ENCODE measurements at regions not wholly inside any gene's neighbourhood (a gene's known extent, or its start where the extent isn't known, plus 50 kb on each side); places are given as distances from the start of the nearest gene placed in this dataset.

DNA sequence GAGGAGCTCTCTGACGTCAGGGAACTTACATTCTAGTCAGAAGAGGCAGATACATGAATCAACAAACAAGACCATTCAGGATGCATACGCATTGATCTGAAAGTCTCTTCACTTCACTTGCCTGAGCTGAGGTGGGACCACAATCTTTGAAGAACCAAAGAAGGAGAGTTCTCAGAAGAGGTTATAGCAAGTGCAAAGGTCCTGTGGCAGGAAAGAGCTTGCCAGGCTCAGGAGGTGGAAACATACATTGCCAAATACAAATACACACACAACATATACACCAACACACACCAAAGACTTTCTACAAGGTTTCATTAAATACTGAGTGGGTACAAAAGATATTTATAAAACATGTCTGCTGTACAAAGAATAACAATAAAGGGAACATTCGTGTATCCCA is 86.8 kb upstream of the GJB5 start:
- ChIA-PET CTCF (interaction anchor here (1.0 kb wide), 1 partner anchor 16 kb away, joined by 3 read pairs; no protein-coding TSS in a partner anchor), POLR2A (no interaction called here)
- Mint-ChIP-seq H3K4me3 (no peak overlapping the region), H3K27me3 (peaks cover 17% of the 10 kb centered on the region), H3K36me3 (ENCODE audit: low read depth) (no peaks in the 10 kb centered on the region), H3K9me3 (no peaks in the 10 kb centered on the region), H3K27ac (no peak overlapping the region), H3K4me1 (no peaks in the 10 kb centered on the region)
- DNase-seq = no peak

DNA sequence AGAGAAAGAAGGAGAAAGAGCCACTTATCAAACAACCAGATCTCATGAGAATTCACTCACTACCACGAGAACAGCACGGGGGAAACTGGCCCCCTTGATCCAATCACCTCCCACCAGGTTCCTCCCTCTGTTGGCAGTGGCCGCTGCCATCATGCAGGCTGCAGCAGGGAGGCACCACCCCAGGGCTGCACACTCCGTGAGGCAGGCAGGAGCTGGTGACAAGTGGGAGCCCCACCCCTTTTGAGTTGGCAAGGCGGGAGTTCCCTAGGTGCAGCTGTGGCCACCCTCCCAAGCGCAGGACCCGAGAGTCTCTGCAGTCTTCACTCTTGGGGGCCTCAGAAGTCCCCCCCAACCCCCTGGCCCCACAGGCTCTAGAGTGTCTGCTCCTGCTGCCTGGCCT is 83.9 kb upstream of the GJB5 start:
- Mint-ChIP-seq H3K27me3 (peaks cover 19% of the 10 kb centered on the region), H3K9me3 (no peaks in the 10 kb centered on the region), H3K4me3 (no peak overlapping the region), H3K4me1 (no peaks in the 10 kb centered on the region), H3K27ac (no peak overlapping the region), H3K36me3 (ENCODE audit: low read depth) (no peaks in the 10 kb centered on the region)
- POLR2A ChIA-PET = no interaction called here
- no peak for DNase-seq
- CTCF ChIA-PET = no interaction called here

DNA sequence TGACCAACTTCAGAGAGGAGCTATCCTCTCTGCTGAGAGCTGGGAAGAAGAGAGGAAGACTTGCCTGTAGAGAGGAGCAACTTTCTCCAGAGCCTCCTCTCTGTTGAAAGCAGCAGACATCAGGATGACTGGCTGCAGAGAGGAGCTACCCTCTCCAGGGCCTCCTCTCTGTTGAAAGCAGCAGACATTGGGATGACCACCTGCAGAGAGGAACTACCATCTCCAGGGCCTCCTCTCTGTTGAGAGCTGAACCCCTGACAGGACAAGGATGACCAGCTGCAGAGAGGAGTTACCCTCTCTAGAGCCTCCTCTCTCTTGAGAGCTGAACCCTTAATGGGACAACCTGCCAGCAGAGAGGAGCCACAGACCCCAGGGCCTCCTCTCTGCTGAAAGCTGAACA is 83.0 kb upstream of the GJB5 start:
- CTCF ChIA-PET = no interaction called here
- Mint-ChIP-seq H3K4me1 (no peaks in the 10 kb centered on the region), H3K27ac (no peak overlapping the region), H3K27me3 (peaks cover 22% of the 10 kb centered on the region), H3K4me3 (no peak overlapping the region), H3K36me3 (ENCODE audit: low read depth) (no peaks in the 10 kb centered on the region), H3K9me3 (no peaks in the 10 kb centered on the region)
- POLR2A ChIA-PET = no interaction called here
- DNase-seq = no peak

DNA sequence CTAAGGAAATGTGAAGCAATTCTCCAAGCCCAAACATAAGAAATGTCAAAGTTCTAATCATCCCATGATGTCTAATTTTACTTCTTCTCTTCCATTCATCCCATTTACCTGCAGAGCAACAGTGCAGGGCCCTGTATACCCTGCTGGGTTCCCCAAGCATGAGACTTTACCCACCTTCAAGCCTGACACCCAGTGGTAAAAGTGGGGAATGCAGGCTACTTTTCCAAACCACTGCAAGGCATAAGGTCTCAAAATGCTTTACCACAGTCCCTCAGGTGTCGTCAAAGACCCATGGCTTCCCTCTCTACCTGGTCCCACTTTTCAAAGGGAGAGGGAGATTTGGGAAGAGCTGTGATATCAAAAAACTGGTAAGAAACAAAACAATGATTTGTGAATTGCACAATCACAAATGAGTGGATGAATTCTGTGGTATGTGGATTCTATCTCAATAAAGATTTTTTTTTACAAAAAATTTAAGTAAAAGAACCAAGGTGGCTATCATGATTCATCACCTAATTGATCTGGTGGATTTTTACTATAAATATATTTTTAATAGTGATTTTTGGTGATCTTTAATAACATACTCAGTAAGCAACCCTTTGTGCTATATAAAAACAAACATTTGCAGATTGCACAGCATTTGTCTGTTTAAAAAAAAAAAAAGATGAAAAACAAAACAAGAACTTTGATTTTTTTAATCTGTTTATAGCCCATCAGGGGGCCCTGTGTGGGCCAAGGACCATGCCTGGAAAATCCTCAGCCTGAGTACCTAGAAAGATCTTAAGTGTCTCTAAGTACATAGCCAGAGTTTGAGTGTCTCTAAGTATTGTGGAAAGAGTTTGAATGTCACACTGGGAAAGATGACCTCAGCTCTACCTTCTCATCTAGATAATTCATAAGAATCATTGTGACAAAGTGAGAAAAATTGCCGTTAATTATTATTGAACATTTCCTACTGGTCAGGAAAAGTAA is 73.1 kb upstream of the GJB5 start:
- peak; percentile 54 for DNase-seq
- no peak overlapping the region for H3K27ac Mint-ChIP-seq
- H3K9me3 Mint-ChIP-seq = no peaks in the 10 kb centered on the region
- peaks cover 11% of the 10 kb centered on the region for H3K4me1 Mint-ChIP-seq
- H3K4me3 Mint-ChIP-seq = no peak overlapping the region
- H3K36me3 Mint-ChIP-seq (ENCODE audit: low read depth) = no peaks in the 10 kb centered on the region
- CTCF ChIA-PET = no interaction called here
- POLR2A ChIA-PET = no interaction called here
- H3K27me3 Mint-ChIP-seq = peaks cover 21% of the 10 kb centered on the region

DNA sequence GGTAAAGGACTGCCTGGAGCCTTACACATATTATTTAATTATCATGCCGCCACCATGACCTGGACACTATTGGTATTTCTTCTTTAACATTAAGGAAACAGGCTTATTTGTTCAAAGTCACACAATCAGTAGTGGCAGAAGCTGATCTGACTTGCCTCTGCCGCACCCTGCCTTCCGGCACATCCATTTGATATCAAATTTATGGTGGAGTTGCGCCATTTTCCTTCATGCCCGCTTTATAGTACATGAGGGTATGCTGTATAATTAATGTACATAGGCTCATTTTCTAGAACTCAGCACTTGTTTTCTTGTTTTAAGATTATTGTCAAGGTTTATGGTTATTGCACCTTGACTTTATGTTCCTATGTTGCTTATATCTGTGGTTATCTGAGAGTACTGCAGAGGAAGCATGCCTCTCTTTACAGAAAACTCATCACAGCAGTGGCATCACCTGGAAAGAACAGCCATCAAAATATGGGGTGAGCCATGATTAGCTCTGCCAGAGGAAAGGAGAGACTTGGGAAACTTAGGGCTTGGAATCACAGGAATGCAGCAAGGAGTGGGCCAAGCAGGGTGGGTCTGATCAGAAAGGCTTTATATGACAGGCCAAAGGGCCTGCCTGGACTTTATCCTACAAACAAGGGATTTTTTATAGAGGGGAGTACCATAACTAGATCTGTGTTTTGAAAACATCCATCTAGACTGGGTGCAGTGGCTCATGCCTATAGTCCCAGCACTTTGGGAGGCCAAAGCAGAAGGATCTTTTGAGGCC is 72.2 kb upstream of the GJB5 start:
- CTCF ChIA-PET = interaction anchor here (1.4 to 1.5 kb wide), 2 partner anchors 62 to 223 kb away, joined by 3 read pairs; no protein-coding TSS in a partner anchor
- no peak overlapping the region for H3K27ac Mint-ChIP-seq

DNA sequence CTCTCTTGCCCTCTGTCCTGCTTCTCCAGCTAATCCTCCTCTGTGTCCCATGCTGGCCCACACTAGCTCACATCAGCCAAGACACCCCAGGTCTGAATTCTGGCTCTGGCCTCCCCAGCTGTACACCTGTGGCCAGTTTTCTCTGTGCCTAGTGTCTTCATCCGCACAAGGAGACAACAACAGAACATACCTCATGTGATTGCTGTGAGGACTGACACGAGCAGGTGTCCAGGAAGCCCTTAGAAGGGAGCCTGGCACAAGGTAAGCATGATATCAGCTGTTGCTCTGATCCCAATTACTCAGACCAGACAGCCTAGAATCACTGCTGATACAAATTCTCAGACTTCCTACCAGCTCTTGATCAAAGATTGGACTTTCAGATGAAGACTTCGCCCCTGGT is 71.2 kb upstream of the GJB5 start:
- peaks cover 18% of the 10 kb centered on the region for H3K27me3 Mint-ChIP-seq
- ChIA-PET CTCF (interaction anchor here (1.4 to 1.6 kb wide), 3 partner anchors 15 to 224 kb away, joined by 3 read pairs; no protein-coding TSS in a partner anchor), POLR2A (no interaction called here)
- no peaks in the 10 kb centered on the region for H3K9me3 Mint-ChIP-seq
- no peak overlapping the region for H3K27ac Mint-ChIP-seq
- H3K4me3 Mint-ChIP-seq = no peak overlapping the region
- DNase-seq = no peak
- H3K4me1 Mint-ChIP-seq = peaks cover 11% of the 10 kb centered on the region
- H3K36me3 Mint-ChIP-seq (ENCODE audit: low read depth) = no peaks in the 10 kb centered on the region

More for the DNA sequence above, 72.2 kb upstream of the GJB5 start:
- Mint-ChIP-seq H3K36me3 (ENCODE audit: low read depth) (no peaks in the 10 kb centered on the region), H3K4me3 (no peak overlapping the region), H3K4me1 (peaks cover 11% of the 10 kb centered on the region), H3K27me3 (peaks cover 18% of the 10 kb centered on the region), H3K9me3 (no peaks in the 10 kb centered on the region)
- POLR2A ChIA-PET = no interaction called here
- DNase-seq = no peak

DNA sequence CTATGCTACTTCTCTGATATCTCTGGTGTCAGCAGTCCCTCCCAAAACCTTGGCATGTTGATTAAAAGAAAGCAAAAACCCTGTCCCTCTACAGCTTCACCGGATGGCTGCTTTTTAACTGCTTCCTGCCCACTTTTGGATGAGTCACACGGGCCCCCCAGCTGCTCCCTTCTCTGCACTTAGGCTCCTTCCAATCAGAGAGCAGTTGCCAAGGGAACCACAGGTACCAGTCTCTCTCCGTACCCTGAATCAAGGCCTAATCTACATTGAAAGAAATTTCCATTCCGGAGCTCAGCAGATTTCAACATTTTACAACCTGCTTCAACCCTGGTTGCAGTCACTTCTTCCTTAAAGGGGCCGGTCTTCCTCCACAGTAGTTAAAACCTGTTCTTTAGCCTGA is 70.6 kb upstream of the GJB5 start:
- no peaks in the 10 kb centered on the region for H3K36me3 Mint-ChIP-seq (ENCODE audit: low read depth)
- POLR2A ChIA-PET = no interaction called here
- peak; percentile 20 for DNase-seq
- H3K9me3 Mint-ChIP-seq = no peaks in the 10 kb centered on the region
- CTCF ChIA-PET = interaction anchor here (1.5 to 1.6 kb wide), 2 partner anchors 16 to 60 kb away, joined by 3 read pairs; no protein-coding TSS in a partner anchor
- H3K4me1 Mint-ChIP-seq = peaks cover 11% of the 10 kb centered on the region
- peak overlapping the region; percentile 23 for H3K27ac Mint-ChIP-seq
- peaks cover 12% of the 10 kb centered on the region for H3K27me3 Mint-ChIP-seq
- H3K4me3 Mint-ChIP-seq = no peak overlapping the region

DNA sequence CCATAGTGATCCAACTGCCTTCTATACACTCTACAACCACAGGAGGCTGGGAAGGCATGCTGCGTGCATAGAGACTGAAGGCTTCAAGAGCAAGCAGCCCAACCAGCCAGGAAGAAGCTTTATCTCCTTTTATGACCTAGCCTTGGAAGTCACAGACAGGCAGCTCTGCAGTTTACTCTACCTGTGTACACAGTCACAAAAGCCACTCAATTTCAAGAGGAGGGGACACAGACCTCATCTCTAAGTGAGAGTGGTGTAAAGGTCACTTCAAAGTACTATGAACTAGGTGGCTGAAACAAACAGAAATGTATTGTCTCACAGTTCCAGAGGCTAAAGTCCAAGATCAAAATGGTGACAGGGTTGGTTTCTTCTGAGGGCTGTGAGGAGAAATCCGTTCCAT is 69.6 kb upstream of the GJB5 start:
- no peak for DNase-seq
- CTCF ChIA-PET = no interaction called here
- POLR2A ChIA-PET = no interaction called here

DNA sequence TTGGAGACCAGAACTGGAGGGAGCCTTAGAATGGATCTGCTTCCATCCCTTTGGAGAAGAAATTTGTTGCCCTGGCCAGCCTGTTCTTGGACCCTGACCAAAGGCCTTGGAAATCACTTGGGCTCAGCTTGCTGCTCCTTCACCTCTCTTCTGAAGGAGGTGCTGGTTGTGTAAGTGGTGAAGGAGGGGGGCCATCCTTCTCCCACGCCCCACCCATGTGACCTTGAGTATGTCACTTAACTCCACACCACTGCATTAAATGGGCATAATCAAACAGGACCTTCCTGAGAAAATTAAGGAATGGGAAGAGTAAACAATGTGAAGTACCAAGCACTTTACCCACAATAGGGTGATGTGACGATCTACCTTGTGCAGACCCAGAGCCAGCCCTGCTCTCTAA is 68.3 kb upstream of the GJB5 start:
- Mint-ChIP-seq H3K27me3 (peaks cover 19% of the 10 kb centered on the region), H3K4me1 (peaks cover 11% of the 10 kb centered on the region), H3K27ac (no peak overlapping the region), H3K4me3 (no peak overlapping the region), H3K9me3 (no peaks in the 10 kb centered on the region), H3K36me3 (ENCODE audit: low read depth) (no peaks in the 10 kb centered on the region)
- no peak for DNase-seq
- ChIA-PET CTCF (no interaction called here), POLR2A (no interaction called here)

More for the DNA sequence above, 69.6 kb upstream of the GJB5 start:
- no peaks in the 10 kb centered on the region for H3K9me3 Mint-ChIP-seq
- peaks cover 11% of the 10 kb centered on the region for H3K4me1 Mint-ChIP-seq
- H3K36me3 Mint-ChIP-seq (ENCODE audit: low read depth) = no peaks in the 10 kb centered on the region
- no peak overlapping the region for H3K4me3 Mint-ChIP-seq
- H3K27ac Mint-ChIP-seq = no peak overlapping the region
- H3K27me3 Mint-ChIP-seq = peaks cover 15% of the 10 kb centered on the region

DNA sequence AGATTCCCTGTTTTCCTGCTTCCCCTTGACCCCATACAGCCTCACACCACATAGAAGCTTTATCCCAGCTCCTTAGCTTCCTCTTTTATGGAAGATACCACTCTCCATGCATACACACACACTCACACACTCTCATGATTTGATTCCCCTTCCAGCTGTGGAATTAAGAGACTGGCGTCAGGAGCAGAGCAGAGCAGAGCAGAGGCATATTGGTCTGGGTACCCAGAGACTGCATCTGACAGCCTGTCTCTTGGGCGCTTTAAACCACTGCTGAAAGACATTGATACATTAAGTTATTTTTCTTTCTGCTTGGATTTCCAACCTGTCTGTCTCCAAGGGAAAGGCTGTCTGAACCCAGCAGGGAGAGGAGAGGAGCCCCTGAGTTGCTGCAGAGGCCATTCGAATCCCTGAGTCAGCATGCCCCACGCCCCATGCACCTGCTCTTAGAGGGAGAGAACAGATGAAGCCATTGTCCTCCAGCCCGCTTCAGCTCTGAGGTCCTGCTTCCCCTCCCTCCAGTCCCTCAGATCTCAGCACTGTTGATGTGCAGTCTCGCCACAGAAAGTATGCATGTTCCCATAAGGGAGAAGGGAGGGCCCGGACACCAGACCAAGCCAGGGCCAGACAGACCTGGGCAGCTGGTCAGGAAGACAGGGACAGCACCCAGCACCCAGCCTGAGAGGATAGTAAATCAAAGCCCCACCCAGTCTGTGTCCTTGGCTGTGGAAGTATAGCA is 66.7 kb upstream of the GJB5 start:
- CTCF ChIA-PET = no interaction called here
- H3K27me3 Mint-ChIP-seq = peaks cover 17% of the 10 kb centered on the region

DNA sequence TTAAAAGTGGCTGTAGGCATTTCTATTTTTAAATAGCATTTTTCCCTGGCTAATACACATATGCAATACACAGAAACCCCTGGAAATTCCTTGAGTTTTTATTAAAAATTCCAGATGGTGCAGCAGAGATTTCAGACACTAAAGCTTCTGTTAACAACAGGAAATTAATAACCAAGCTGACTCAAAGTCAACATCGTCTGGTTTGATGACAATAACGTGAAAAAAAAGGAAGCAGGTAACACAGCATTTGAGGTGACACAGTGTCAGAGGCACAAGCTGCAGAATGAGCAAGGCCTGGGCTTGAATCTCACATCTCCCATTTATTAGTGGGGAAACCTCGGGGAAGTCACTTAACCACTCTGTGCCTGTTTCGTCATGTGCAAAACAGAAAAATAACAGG is 64.6 kb upstream of the GJB5 start:
- no peak for DNase-seq
- ChIA-PET POLR2A (no interaction called here), CTCF (no interaction called here)
- peaks cover 18% of the 10 kb centered on the region for H3K27me3 Mint-ChIP-seq
- no peaks in the 10 kb centered on the region for H3K4me1 Mint-ChIP-seq
- H3K27ac Mint-ChIP-seq = no peak overlapping the region
- no peaks in the 10 kb centered on the region for H3K9me3 Mint-ChIP-seq
- H3K4me3 Mint-ChIP-seq = no peak overlapping the region
- no peaks in the 10 kb centered on the region for H3K36me3 Mint-ChIP-seq (ENCODE audit: low read depth)

More for the DNA sequence above, 66.7 kb upstream of the GJB5 start:
- Mint-ChIP-seq H3K9me3 (no peaks in the 10 kb centered on the region), H3K27ac (no peak overlapping the region), H3K4me1 (peaks cover 11% of the 10 kb centered on the region), H3K4me3 (no peak overlapping the region), H3K36me3 (ENCODE audit: low read depth) (no peaks in the 10 kb centered on the region)
- POLR2A ChIA-PET = no interaction called here
- no peak for DNase-seq

DNA sequence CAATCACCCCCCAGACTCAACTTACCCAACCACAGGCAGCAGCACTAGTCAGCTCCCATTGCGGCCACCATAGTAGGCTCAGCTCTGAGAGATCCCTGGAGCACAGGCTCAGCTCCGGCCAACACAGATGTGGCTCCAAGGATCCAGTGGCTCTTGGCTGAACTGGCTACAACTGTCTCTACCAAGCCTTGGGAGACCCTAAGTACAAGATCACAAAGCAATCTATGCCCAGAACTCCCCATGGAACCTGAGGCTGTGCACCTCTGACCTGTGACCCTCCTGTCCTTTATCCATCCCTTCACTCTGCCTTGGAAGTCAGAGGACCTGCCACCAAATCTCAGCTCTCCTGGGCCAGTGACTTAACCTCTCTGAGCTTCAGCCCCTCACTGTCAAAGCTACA is 61.8 kb upstream of the GJB5 start:
- Mint-ChIP-seq H3K9me3 (no peaks in the 10 kb centered on the region), H3K27me3 (peaks cover 15% of the 10 kb centered on the region), H3K4me3 (no peak overlapping the region), H3K36me3 (ENCODE audit: low read depth) (no peaks in the 10 kb centered on the region), H3K4me1 (no peaks in the 10 kb centered on the region), H3K27ac (no peak overlapping the region)
- ChIA-PET POLR2A (no interaction called here), CTCF (no interaction called here)
- DNase-seq = no peak

DNA sequence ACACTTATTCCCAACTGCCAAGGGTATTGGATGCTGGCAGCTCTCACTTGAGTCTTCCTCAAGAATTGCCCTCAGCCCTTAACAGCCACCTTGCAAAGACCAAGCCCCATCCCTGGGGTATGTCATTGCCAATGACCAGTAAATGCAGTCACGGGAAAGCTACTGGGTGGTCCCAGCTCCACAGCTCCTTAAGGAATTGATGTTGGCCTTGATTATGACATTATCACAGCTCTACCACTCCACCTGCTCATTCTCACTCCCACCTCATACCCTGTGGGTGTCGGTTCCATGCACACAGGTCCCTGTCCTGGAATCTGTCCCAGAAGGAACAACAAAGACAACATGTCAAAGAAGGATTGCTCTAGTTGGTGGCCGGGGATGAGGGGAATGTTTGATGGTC is 60.5 kb upstream of the GJB5 start:
- DNase-seq = no peak
- CTCF ChIA-PET = no interaction called here
- Mint-ChIP-seq H3K4me3 (no peak overlapping the region), H3K27me3 (peaks cover 15% of the 10 kb centered on the region), H3K9me3 (no peaks in the 10 kb centered on the region), H3K27ac (no peak overlapping the region), H3K36me3 (ENCODE audit: low read depth) (no peaks in the 10 kb centered on the region), H3K4me1 (no peaks in the 10 kb centered on the region)
- POLR2A ChIA-PET = no interaction called here

All from activated CD4-positive, alpha-beta memory T cell treated with anti-CD3 and anti-CD28 coated beads, Interleukin-2, amount 10 ng/mL, durations not matched to agents 7 days and 5 days (primary cell).